GM19043 (cell line): ENCODE measurements at regions not wholly inside any gene's neighbourhood (a gene's known extent, or its start where the extent isn't known, plus 50 kb on each side); places are given as distances from the start of the nearest gene placed in this dataset.
"Not testable (repeated sequence)": the region's sequence is repeated elsewhere in the genome, so short reads cannot be mapped to it uniquely, and the experiment has no call there.

Experiments used
- ATAC-seq: cut with Tn5 transposase; IDR thresholded peaks from one replicate; pipeline ENCODE4 v1.9.1; 2021; ENCODE audit warnings: low read depth; ENCODE audit not compliant: unreplicated experiment

DNA sequence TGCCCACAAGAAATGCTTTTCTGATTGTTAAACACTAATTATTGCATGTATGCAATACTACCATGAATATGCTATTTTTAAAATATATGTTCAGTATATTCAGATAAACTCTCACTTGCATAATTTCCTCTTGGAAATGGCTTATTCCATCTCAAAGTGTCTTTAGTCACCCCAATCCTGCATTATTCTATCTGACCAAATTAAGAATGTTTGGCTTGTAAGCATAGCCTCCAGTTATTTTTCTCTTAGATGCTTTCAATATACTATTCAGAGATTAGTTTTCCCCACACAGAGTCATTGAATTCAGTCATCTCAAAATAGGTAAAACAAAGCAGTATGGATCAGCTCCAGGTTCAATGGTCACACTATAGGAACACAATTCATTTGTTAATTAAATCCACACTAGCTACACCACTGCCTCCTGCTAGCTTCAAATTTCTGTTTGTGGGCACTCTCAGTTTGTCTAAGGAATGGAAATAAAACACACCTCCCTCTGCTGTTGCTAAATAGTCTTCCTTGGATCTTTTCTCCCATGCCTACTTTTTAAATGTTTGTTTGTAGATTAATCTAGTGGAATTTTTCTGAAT, 134.6 kb upstream of the TBCA start:
- no peak for ATAC-seq

DNA sequence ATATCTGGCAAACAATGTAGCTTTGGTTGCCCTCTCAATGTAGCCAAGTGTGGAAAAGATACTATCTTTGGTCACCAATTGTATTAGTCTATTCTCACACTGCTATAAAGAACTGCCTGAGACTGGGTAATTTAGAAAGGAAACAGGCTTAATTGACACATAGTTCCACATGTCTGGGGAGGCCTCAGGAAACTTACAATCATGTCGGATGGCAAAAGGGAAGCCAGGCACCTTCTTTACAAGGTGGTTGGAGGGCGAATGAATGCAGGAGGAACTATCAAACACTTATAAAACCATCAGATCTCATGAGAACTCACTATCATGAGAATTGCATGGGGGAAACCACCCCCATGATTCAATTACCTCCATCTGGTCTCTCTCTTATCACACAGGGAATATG, 133.1 kb upstream of the TBCA start:
- ATAC-seq: no peak

DNA sequence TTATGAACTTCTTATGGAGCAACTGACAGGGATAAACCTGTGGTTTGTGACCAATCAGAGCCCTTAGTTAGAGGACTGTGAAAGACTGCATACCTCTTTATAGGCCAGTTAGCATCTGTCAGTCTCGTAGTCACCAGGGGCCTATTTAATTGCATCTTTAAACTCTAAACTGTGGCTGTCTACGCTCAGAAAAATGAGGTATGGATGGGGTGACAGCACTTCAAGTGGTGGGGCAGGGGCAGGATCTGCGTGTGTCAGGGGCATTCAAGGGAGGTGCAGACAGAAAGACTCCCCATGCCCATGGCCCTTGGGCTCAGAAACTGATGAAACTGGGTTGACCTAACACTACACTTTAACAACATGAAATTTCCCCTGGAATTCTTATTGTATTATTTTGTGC, 132.6 kb upstream of the TBCA start:
- ATAC-seq: no peak

DNA sequence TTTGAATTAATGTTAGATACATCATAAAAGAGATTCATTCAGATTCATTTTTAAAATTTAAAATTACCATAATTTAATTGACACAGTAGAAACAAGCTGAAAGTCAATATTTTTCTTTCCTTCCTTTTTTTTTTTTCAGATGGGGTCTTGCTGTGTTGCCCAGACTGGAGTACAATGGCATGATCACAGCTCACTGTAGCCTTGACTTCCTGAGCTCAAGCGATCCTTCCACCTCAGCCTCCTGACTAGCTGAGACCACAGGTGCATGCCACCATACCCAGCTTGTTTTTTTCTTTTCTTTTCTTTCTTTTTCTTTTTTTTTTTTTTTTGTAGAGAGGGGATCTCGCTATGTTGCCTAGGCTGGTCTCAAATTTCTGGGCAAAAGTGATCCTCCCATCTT, 131.6 kb upstream of the TBCA start:
- no peak for ATAC-seq

DNA sequence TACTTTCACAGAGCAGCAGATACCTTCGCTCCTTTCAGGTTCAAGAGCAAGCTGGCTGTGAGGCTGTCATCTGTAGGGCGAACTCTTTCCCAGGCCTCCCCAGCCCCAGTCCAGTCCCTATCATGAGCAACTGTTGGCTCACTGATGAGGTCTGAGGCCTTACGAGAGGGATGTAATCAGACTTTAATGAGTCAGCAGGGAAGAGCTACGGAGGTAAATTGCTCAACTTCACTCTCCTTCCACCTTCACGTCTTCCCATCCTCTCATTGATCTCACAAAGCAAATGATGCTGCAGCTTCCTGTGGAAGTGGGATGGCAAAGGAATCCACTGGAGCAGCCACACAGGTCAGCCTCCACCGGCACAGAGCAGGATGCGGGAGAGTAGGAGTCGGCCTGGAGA, 130.7 kb upstream of the TBCA start:
- ATAC-seq: no peak

DNA sequence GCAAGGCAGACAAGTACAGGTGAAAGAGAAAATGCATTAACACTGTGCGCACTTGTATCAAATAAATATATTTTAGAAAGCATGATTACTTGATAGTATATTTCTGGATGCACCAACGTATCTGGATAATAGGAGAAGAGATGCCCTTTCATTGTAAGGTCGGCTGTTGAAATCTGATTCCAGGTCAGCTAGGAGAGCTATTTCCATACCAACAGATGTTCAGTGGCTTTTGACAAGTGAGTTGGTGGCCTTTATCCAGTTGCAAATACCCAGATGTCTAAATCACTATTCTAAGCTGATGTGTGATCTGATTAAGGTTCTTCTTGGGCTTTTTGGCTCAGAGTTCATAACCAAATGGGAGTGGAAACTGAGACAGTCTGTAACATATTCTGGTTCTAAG, 128.2 kb upstream of the TBCA start:
- ATAC-seq: no peak

DNA sequence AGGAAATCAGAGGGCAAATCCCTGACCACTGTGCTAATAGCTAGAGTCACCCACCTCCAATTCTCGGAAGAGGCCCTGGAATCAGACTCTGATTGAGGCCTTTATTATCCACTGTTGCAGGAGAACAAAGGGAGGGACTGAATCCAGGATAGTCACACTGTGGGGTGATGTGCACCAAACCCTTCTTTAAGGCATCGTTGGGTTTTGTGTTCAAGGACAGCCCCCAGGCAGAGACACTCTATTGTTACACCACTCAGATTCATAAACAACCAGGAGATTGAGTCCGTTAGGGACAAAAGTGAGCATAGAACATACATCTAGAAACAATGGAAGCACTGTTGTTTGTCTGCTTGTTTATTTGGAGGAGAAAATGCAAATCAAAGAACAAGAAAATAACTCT, 124.6 kb upstream of the TBCA start:
- ATAC-seq: no peak

DNA sequence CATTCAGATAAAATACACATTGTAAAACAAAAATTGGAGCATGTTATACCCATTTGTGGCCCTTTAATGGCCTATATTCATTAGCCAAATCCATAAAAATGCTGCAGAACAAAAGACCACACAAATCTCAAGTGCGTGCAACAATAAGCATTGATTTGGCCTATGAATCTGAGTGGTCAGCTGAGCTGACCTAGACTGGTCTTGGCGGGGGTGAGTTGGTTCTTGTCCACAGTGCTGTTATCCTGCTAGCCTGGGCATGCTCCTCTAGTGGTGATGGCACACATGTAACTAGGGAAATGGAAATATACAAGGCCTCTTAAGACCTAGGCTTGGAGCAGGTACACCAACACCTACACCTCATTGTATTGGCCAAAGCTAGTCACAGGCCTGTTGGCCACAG, 122.2 kb upstream of the TBCA start:
- ATAC-seq: no peak

DNA sequence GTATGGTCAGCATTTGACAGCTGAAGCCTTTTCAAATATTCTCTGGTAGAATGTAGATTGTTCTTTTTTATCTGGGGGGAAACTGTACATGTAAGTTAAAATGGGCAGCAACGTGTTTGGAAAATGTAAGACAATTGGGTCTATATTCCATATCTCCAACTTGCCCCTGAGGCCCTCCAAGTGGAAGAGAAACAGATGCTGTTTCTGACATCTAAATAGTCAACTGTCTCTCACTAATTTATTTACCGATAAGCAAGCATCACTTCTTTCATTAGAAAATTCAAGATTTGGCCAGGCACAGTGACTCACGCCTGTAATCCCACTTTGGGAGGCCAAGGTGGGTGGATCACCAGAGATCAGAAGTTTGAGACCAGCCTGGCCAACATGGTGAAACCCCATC, 120.2 kb upstream of the TBCA start:
- ATAC-seq: no peak

DNA sequence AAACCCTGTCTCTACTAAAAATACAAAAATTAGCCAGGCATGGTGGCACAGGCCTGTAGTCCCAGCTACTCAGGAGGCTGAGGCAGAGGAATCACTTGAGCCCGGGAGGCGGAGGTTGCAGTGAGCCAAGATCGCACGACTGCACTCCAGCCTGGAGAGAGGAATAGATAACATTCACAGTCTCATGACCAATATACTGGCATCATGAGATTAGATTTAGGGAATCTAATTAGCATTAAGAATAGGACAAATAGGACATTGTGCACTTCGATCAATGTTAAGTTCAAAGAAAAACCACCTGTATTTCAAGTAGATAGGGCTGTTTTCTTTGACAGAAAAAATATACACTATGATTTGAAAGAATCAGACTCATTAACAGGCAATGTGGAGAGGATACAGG, 118.0 kb upstream of the TBCA start:
- not testable (repeated sequence) for ATAC-seq

DNA sequence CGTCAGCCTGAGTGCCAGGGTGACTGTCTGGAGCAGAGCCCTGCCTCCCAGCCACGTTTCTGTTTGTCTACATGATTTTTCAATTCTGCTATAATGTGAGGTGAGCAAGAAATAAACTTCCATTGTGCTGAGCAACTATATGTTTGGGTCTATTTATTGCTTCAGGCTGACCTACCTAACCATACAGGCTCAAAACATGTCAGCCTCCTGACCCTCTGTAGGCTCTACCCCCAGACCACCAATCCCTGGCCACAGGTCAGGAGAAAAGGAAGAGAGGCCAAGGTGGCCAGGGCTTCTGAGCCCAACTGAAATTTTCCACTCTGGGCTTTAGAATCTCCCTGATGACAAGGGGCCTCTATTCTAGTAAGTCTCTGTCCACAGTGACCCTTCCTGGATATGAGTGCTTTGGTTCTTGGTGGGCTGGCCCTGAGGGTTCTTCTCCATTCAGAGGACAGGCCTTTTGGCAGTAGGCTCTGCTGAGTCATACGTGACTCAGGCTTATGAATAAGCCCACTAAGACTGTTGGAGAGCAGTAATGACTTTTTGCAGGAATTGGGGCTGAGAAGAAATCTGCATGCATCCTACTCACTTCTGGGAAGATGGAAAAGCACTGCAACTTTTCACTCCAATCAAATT, 117.2 kb upstream of the TBCA start:
- no peak for ATAC-seq

DNA sequence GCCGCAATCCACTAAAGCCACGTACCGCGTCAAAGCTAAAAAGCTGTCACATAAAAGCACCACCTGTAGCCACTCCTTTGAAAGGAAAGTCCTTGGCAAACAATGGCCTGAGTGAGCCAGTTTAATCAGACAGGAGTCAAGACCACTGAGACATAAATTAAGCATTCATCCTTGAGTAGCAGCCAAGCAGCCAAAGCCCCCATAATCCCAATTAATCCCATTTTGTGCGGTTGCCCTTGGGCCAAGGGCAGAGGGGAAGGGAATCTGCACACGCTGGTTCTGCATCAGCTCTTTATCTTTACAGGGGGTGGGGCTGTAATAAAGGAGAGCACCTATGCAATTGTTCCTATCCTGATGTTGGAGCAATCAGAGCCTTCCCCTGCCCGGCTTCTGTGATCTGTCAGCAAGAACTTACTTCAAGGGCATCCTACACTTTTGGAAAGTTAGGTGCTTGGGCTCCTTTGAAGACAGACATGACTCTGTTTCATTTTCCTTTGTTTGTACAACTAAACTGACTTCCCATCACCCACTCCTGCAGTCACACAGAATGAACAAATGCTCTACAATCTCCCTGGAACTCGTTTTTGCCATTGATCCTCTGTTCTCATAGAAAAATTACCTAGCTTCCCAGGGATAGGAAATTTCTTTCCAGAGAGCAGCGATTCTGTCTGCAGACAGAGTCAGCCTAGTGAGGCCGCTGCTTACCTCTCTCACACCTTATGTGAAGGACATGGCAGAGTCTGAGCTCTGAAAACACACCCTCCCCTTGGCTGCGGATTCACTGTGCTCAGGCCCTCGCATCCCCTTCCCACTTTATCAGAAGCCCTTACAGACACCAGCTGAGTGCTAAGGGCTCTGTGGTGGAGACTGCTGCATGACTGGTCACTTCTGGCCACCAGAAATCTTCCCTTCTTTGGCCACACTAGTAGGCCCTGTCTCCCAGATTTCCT, 116.2 kb upstream of the TBCA start:
- no peak for ATAC-seq

DNA sequence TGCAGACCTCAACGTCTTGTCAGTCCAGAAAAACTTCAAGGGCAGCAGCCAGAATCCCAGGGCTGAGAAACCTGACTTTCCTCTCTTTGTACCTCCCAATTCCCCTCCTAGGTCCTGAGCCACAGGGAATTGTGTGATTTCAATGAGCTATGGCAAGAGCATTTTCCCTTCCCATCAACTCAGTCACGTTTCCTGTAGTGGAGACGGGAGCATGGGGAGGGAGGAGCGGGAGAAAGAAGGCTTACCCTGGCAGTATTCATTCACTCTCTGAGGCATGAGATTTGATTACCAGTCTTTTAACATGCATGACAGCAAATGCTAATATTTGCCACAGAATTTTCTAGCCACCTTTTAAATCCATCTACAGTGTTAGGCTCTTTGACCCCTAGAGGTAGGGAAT, 109.4 kb upstream of the TBCA start:
- no peak for ATAC-seq

DNA sequence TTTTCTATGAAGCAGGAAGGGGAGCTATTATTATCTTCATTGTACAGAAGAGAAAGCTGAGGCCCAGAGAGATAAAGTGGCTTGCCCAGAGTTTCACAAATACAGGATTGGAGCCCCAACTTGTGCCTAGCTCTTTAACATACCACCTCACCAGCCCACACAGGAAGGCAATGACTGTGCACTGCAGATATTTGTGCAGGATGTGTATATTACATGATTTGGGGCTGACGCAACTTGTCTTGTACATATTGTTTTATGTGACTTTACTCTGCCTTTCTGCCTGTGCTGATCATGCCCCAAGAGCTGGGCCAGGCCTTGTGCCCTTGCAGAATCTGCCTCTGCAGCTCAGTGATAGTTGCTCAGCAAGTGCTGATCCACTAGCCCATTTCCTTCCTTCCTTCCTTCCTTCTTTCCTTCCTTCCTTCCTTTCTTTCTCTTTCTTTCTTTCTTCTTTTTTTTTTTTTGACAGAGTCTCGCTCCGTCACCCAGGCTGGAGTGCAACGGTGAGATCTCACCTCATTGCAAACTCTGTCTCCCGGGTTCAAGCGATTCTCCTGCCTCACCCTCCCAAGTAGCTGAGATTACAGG, 106.6 kb upstream of the TBCA start:
- ATAC-seq: no peak

DNA sequence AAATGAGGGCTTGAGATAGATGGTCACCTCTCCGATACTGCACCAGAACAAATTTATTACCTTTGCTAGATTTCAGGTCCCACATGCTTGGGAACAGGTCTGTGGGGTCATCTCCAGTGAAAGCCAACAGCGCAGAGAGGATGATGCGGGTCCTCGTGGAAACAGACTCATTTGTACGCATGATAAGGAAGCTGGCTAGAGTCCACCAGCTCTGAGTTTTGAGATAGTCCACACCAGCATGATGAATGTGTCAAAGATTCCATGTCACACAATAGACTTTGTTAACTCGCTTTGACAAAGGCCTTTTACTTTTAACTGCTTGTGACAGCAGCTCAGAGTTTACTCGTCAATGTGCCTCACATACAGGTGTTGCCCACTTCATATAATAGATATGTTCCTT, 105.4 kb upstream of the TBCA start:
- no peak for ATAC-seq

DNA sequence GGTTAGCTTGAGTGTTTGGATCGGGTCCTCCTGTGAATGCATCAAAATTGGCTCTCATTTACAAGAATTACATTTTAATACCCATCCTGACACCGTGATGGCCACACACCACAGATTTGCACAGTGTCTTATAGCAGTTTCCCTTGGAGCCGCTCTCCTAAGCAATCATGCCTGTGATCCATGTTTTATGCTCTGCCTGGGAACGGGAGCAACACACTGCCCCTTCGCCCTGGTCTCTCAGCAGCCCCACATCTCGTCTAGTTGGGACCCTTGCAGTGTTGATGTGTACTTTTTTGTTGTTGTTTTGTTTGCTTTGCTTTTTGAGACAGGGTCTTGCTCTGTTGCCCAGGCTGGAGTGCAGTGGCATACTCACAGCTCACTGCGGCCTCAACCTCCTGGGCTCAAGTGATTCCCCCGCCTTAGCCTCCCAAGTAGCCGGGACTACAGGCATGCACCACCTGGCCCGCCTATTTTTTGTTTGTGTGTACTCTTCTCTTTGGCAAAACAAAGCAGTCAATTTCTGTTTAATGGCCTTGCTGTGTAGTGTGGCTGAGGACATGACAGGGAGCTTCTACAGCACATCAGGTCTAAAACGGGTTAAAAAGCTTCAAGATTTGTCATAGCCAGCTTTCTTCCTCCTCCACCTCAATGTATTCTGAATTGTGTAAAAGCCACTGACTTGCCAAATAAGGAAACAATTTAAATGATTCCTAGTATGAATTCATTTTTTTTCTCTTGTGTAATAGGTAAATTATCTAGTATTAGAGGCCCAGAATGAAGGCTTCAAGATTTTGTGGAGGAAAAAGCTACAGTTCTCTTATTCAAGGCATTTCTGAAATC, 101.6 kb upstream of the TBCA start:
- ATAC-seq: no peak

DNA sequence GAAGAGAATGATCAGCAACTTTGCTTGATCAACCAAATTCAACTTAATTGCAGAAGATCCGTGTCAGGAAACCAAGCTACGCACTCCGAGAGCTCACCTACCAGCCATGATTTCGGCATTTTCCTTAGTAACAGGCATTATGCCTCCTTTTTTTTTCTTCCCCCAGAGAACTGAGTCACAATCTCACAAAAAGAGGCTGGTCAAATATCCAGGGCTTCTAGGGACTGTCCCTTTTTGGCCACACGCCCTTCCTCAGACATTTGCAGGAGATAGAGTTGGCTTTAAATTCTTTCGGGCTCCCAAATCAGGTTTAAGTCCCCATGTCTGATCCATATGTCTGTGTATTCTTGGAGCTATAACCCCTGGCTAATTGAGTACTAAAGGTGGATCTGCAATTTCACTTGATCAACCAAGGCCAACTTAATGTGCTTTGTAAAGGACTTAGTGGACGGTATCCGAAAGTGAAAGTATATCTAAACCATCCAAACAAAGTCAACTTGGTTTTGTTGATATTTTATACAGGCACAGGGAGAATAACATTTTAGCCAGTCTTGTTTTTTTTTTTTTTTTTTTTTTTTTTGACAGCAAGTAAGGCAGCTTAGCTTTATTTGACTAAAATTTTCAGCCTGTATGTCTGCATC, 100.8 kb upstream of the TBCA start:
- ATAC-seq: no peak

DNA sequence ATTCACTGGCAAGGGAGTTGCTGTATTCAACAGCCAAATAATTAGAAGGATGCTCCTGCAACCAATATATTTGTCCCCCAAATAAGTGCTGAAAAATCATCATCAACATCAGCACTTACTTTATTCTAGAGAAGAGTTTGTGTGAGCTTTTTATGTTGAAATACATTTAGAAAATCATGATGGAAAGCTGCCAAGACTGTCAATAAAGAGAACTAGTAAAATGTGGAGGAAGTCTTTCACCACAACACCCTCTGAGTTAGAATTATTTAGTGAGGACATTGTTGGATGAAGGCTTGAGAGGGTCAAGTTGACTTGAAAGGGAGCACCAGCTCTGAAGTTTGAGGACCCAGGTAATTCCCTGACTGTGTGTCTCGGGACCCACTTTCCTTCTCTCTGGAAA, 100.2 kb upstream of the TBCA start:
- ATAC-seq: no peak

DNA sequence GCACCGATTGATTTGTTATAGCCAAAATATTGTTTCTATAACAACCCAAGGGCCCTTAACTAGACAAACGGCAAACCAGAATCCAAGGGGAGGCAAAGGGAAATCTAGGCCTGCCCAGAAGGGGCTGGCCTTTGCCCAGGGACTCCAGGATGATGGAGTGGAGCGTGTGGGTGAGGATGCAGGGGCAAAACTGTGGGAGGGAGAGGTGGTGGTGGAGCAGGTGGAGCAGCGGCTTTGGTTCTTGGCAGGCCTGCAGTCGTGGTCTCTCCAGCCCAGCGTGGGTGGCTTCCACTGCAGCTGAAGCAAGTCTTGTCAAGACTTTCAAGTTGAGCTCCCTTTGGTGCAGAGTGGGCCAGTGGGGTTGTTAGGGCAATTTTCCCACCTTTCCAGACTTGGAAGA, 98.6 kb upstream of the TBCA start:
- no peak for ATAC-seq

DNA sequence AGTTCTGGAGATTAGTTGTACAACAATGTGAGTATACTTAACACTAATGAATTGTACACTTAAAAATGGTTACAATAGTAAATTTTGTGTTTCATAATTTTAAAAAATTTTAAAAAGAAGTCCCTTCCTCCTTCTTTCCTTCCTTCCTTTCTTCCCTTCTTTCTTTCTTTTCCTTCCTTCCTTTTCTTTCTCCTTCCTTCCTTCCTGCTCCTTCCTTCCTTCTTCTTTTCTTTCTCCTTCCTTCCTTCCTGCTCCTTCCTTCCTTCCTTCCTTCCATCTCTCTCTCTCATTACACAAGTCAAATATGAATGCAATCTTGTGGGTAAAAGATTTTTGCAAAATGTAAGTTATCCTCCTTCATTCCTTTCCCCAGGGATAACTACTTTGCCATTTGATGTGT, 97.1 kb upstream of the TBCA start:
- no peak for ATAC-seq
